SK-N-MC (cell line): ENCODE measurements at regions not wholly inside any gene's neighbourhood (a gene's known extent, or its start where the extent isn't known, plus 50 kb on each side); places are given as distances from the start of the nearest gene placed in this dataset.

ENCODE experiments used
- EZH2 ChIP-seq: fragments of 200-600 bp; sonication (generic); IDR thresholded peaks from one replicate; pipeline ENCODE4 v1.6.1; 2017; ENCODE audit warnings: antibody characterized with exemption
- FOXP2 ChIP-seq: optimal IDR thresholded peaks from 2 replicates; pipeline ENCODE3; 2011; ENCODE audit warnings: mild to moderate bottlenecking, moderate library complexity; ENCODE audit not compliant: insufficient read depth; ENCODE audit errors: extremely low read length, control extremely low read depth
- POLR2AphosphoS5 ChIP-seq: IDR thresholded peaks from 2 replicates; pipeline ENCODE4 v1.6.1; 2012; ENCODE audit warnings: mild to moderate bottlenecking, low read depth, low read length, borderline replicate concordance

DNA sequence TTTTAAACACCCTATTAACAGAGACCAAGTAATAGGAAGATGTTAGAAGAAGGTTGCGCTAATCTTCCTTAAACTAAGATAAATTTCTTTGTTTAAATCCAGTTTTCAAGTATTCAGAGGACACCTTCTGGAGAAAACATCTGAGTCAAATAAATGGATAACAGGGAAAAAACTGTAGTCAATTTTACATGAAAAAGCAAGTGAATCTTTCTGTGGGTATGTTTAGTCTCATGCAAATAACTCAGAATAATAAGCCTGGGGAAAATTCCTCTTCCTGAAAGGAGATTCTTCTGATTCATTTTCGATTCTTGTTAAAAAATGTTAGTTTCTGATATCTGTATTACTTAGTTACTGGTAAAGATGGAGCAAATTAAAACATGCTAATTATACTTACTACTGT, 145.5 kb downstream of the CTH start:
- no peak for TF ChIP-seq POLR2AphosphoS5
- TF ChIP-seq EZH2: no peak
- no peak for TF ChIP-seq FOXP2
